SU-DHL-6 (cell line): ENCODE measurements at regions not wholly inside any gene's neighbourhood (a gene's known extent, or its start where the extent isn't known, plus 50 kb on each side); places are given as distances from the start of the nearest gene placed in this dataset.
"Not testable (repeated sequence)": the region's sequence is repeated elsewhere in the genome, so short reads cannot be mapped to it uniquely, and the experiment has no call there.

Experiments used
- H2AFZ ChIP-seq: fragments of 200-600 bp; sonication (generic); 2 replicates; pipeline ENCODE4 v1.6.1; 2014; ENCODE audit warnings: low read depth, mild to moderate bottlenecking, moderate library complexity, mixed read lengths, antibody characterized with exemption, low read length; ENCODE audit not compliant: severe bottlenecking
- H3F3A ChIP-seq: fragments of 200-600 bp; shearing (Covaris generic); 2 replicates; pipeline ENCODE4 v1.6.0; 2016; ENCODE audit warnings: antibody characterized with exemption, mild to moderate bottlenecking; ENCODE audit not compliant: insufficient read depth
- H3K27ac ChIP-seq: fragments of 200-600 bp; sonication (generic); 2 replicates; pipeline ENCODE4 v1.5.1; 2016; ENCODE audit warnings: low read depth, mild to moderate bottlenecking, low read length, moderate library complexity, mixed read lengths
- H3K27me3 ChIP-seq: fragments of 200-600 bp; sonication (generic), shearing (Covaris generic); 2 replicates; pipeline ENCODE4 v1.6.0; 2014; ENCODE audit warnings: mild to moderate bottlenecking, low read length
- H3K36me3 ChIP-seq: fragments of 200-600 bp; sonication (generic); 2 replicates; pipeline ENCODE4 v1.6.1; 2014; ENCODE audit warnings: mild to moderate bottlenecking, low read length, mixed read lengths
- H3K4me2 ChIP-seq: fragments of 300-600, 200-600 bp; shearing (Covaris generic), sonication (generic); 2 replicates; pipeline ENCODE4 v1.6.0; 2014; ENCODE audit warnings: low read length, low read depth, mild to moderate bottlenecking; ENCODE audit not compliant: poor library complexity, severe bottlenecking
- H3K4me3 ChIP-seq: fragments of 200-600 bp; sonication (generic); 2 replicates; pipeline ENCODE4 v1.5.1; 2014; ENCODE audit warnings: antibody characterized with exemption, low read length, mild to moderate bottlenecking, mixed read lengths; ENCODE audit not compliant: insufficient read depth, poor library complexity, severe bottlenecking
- H3K79me2 ChIP-seq: fragments of 200-600 bp; sonication (generic); 2 replicates; pipeline ENCODE4 v1.6.1; 2014; ENCODE audit warnings: mild to moderate bottlenecking, low read length, moderate library complexity; ENCODE audit not compliant: insufficient read depth
- H3K9ac ChIP-seq: fragments of 200-600 bp; sonication (generic); 2 replicates; pipeline ENCODE4 v1.7.0; 2014; ENCODE audit warnings: mild to moderate bottlenecking, low read length
- H3K9me2 ChIP-seq: fragments of 200-600 bp; sonication (generic); replicated peaks from 2 replicates; pipeline ENCODE4 v1.6.1; 2014; ENCODE audit warnings: low read length; ENCODE audit not compliant: insufficient read depth
- H3K9me3 ChIP-seq: fragments of 200-600 bp; sonication (generic); 2 replicates; pipeline ENCODE4 v1.6.1; 2014; ENCODE audit warnings: low read length, mixed read lengths; ENCODE audit not compliant: insufficient read depth
- H4K20me1 ChIP-seq: fragments of 200-600 bp; sonication (generic); 2 replicates; pipeline ENCODE4 v1.6.1; 2014; ENCODE audit warnings: low read depth, mild to moderate bottlenecking, antibody characterized with exemption, low read length, moderate library complexity, mixed read lengths
- CTCF ChIP-seq: fragments of 200-600 bp; sonication (generic); IDR thresholded peaks from one replicate; pipeline ENCODE4 v1.5.1; 2017; ENCODE audit warnings: antibody characterized with exemption, mild to moderate bottlenecking, low read length, moderate library complexity; ENCODE audit not compliant: insufficient read depth, poor library complexity, severe bottlenecking
- EZH2phosphoT487 ChIP-seq: fragments of 200-600 bp; sonication (generic), shearing (Covaris generic); conservative IDR thresholded peaks from 2 replicates; pipeline ENCODE4 v1.6.1; 2018; ENCODE audit warnings: mild to moderate bottlenecking, antibody characterized with exemption, low read length, moderate library complexity, mixed read lengths

- no peaks in the 10 kb centered on the region for H3K9me3 ChIP-seq
- H3F3A ChIP-seq = no peaks in the 10 kb centered on the region
- H3K27me3 ChIP-seq = no peaks in the 10 kb centered on the region
- H3K27ac ChIP-seq = no peak overlapping the region
- TF ChIP-seq EZH2phosphoT487 (no peak), CTCF (no peak)
- no peaks in the 10 kb centered on the region for H3K79me2 ChIP-seq
- no peaks in the 10 kb centered on the region for H3K9me2 ChIP-seq
- no peaks in the 10 kb centered on the region for H4K20me1 ChIP-seq
- no peaks in the 10 kb centered on the region for H3K36me3 ChIP-seq
- no peak overlapping the region for H3K4me2 ChIP-seq
- no peak overlapping the region for H2AFZ ChIP-seq
- no peak overlapping the region for H3K4me3 ChIP-seq
- H3K9ac ChIP-seq = no peak overlapping the region
Observed at GRCh38 chr12:73225941-73226340, 953.8 kb downstream of the TRHDE start.

GRCh38 chr12:73226593-73226992 lies 954.4 kb downstream of the TRHDE start:
- Histone ChIP-seq H3K9me3 (no peaks in the 10 kb centered on the region), H2AFZ (no peak overlapping the region), H4K20me1 (no peaks in the 10 kb centered on the region), H3F3A (no peaks in the 10 kb centered on the region), H3K9ac (no peak overlapping the region), H3K4me3 (no peak overlapping the region), H3K9me2 (no peaks in the 10 kb centered on the region), H3K36me3 (no peaks in the 10 kb centered on the region), H3K4me2 (no peak overlapping the region), H3K27ac (no peak overlapping the region), H3K79me2 (no peaks in the 10 kb centered on the region), H3K27me3 (no peaks in the 10 kb centered on the region)
- TF ChIP-seq CTCF (no peak), EZH2phosphoT487 (no peak)

- not testable (repeated sequence) for H3K9ac ChIP-seq, H2AFZ ChIP-seq, H3K4me2 ChIP-seq, H3K27ac ChIP-seq, H3K9me2 ChIP-seq, H3K27me3 ChIP-seq, H3K79me2 ChIP-seq, H3K4me3 ChIP-seq, H4K20me1 ChIP-seq, H3F3A ChIP-seq, H3K36me3 ChIP-seq, H3K9me3 ChIP-seq
Observed at GRCh38 chr12:73228828-73229227, 956.7 kb downstream of the TRHDE start.

- TF ChIP-seq EZH2phosphoT487 = no peak
- TF ChIP-seq CTCF = no peak
- H2AFZ ChIP-seq = no peak overlapping the region
- no peak overlapping the region for H3K27ac ChIP-seq
Observed at GRCh38 chr12:73235387-73235786, 963.2 kb downstream of the TRHDE start.

More at GRCh38 chr12:73235387-73235786, 963.2 kb downstream of the TRHDE start:
- Histone ChIP-seq H3K9me2 (no peaks in the 10 kb centered on the region), H3K27me3 (no peaks in the 10 kb centered on the region), H3K9ac (no peak overlapping the region), H3K36me3 (no peaks in the 10 kb centered on the region), H3K4me3 (no peak overlapping the region), H4K20me1 (no peaks in the 10 kb centered on the region), H3K79me2 (no peaks in the 10 kb centered on the region), H3K4me2 (no peak overlapping the region), H3F3A (no peaks in the 10 kb centered on the region), H3K9me3 (no peaks in the 10 kb centered on the region)
